CD8-positive, alpha-beta memory T cell (primary cell): ENCODE measurements at regions not wholly inside any gene's neighbourhood (a gene's known extent, or its start where the extent isn't known, plus 50 kb on each side); places are given as distances from the start of the nearest gene placed in this dataset.
A peak's percentile ranks its signal among the peaks of the same experiment; 100 is the strongest.

Experiments
- CTCF ChIA-PET: fragments of 350-600 bp; sonication (Branson Sonifier 250); formaldehyde crosslinking; loops from one replicate; lab custom pipeline; 2021; ENCODE audit warnings: antibody characterized with exemption; lab: Charles Lee
- POLR2A ChIA-PET: fragments of 350-600 bp; sonication (Branson Sonifier 250); formaldehyde crosslinking; loops from one replicate; lab custom pipeline; 2021; ENCODE audit warnings: antibody characterized with exemption; lab: Charles Lee
- DNase-seq, 5 donors: peaks; one replicate each; pipeline versions ENCODE4 v3.0.0 to v3.0.0-alpha.2; 2020 to 2022; ENCODE audit warnings: mixed read lengths in 1 of 5
- H3K27ac ChIP-seq: one replicate; pipeline ENCODE4 v1.7.0; 2013; ENCODE audit warnings: low read depth, mild to moderate bottlenecking, low read length, moderate library complexity
- H3K27me3 ChIP-seq: 2 replicates; pipeline ENCODE4 v1.7.0; 2013; ENCODE audit warnings: low read length, mild to moderate bottlenecking; ENCODE audit not compliant: insufficient read depth, poor library complexity, severe bottlenecking
- H3K36me3 ChIP-seq: 2 replicates; pipeline ENCODE4 v1.7.0; 2013; ENCODE audit warnings: mild to moderate bottlenecking, low read length, moderate library complexity; ENCODE audit not compliant: insufficient read depth
- H3K4me1 ChIP-seq: 2 replicates; pipeline ENCODE4 v1.7.0; 2013; ENCODE audit warnings: mild to moderate bottlenecking, low read length, moderate library complexity; ENCODE audit not compliant: insufficient read depth
- H3K4me3 ChIP-seq: 2 replicates; pipeline ENCODE4 v1.7.0; 2013; ENCODE audit warnings: mild to moderate bottlenecking, low read length
- H3K9me3 ChIP-seq: 2 replicates; pipeline ENCODE4 v1.7.0; 2013; ENCODE audit warnings: mild to moderate bottlenecking, low read length
- H3K27ac Mint-ChIP-seq, 8 donors: one replicate each; pipeline ENCODE4 v1.8.0; 2020 to 2021; ENCODE audit warnings: mixed read lengths in 8 of 8, mild to moderate bottlenecking in 6 of 8, inconsistent platforms in 3 of 8, moderate library complexity in 3 of 8
- H3K27me3 Mint-ChIP-seq, 2 donors: one replicate each; pipeline ENCODE4 v1.8.0; 2020 to 2021; ENCODE audit warnings: mixed read lengths in 2 of 2, mild to moderate bottlenecking in 1 of 2, moderate library complexity in 1 of 2
- H3K36me3 Mint-ChIP-seq, 3 donors: one replicate each; pipeline ENCODE4 v1.8.0; 2020 to 2021; ENCODE audit warnings: mixed read lengths in 3 of 3, inconsistent platforms in 1 of 3, mild to moderate bottlenecking in 1 of 3
- H3K4me1 Mint-ChIP-seq, 3 donors: one replicate each; pipeline ENCODE4 v1.8.0; 2020 to 2021; ENCODE audit warnings: mixed read lengths in 3 of 3, inconsistent platforms in 1 of 3, mild to moderate bottlenecking in 1 of 3
- H3K4me3 Mint-ChIP-seq, 7 donors: one replicate each; pipeline ENCODE4 v1.8.0; 2020 to 2021; ENCODE audit warnings: mixed read lengths in 7 of 7, mild to moderate bottlenecking in 6 of 7, moderate library complexity in 4 of 7, inconsistent platforms in 2 of 7
- H3K9me3 Mint-ChIP-seq, 5 donors: one replicate each; pipeline ENCODE4 v1.8.0; 2020 to 2022; ENCODE audit warnings: mixed read lengths in 5 of 5, mild to moderate bottlenecking in 3 of 5, moderate library complexity in 2 of 5, inconsistent platforms in 1 of 5

GRCh38 chrX:76228499-76228898, 55.6 kb downstream of the PBDC1 start:
- Histone ChIP-seq H3K27ac (no peak overlapping the region), H3K4me1 (no peaks in the 10 kb centered on the region), H3K9me3 (no peaks in the 10 kb centered on the region), H3K36me3 (no peaks in the 10 kb centered on the region), H3K27me3 (no peaks in the 10 kb centered on the region), H3K4me3 (no peak overlapping the region)
- H3K27me3 Mint-ChIP-seq: peaks cover 4% of the 10 kb centered on the region in 2 donors
- H3K9me3 Mint-ChIP-seq: peaks cover 0 to 5% (median 4%) of the 10 kb centered on the region in 5 donors
- CTCF ChIA-PET: no interaction called here
- no peak for DNase-seq
- H3K4me1 Mint-ChIP-seq: no peaks in the 10 kb centered on the region
- peaks cover 0 to 2% (median 0%) of the 10 kb centered on the region in 3 donors for H3K36me3 Mint-ChIP-seq
- no peak overlapping the region for H3K27ac Mint-ChIP-seq
- no peak overlapping the region for H3K4me3 Mint-ChIP-seq
- POLR2A ChIA-PET: no interaction called here

GRCh38 chrX:76248901-76249300, 76.0 kb downstream of the PBDC1 start:
- Histone ChIP-seq H3K27ac (no peak overlapping the region), H3K4me1 (no peaks in the 10 kb centered on the region), H3K27me3 (no peaks in the 10 kb centered on the region), H3K4me3 (no peak overlapping the region), H3K9me3 (no peaks in the 10 kb centered on the region), H3K36me3 (no peaks in the 10 kb centered on the region)
- ChIA-PET CTCF (no interaction called here), POLR2A (no interaction called here)
- Mint-ChIP-seq H3K9me3 (no peaks in the 10 kb centered on the region), H3K4me3 (no peak overlapping the region), H3K27me3 (peaks cover 0 to 4% of the 10 kb centered on the region in 2 donors), H3K36me3 (no peaks in the 10 kb centered on the region), H3K4me1 (no peaks in the 10 kb centered on the region), H3K27ac (peak overlapping the region in 1 of 8 donors; percentile 20)
- no peak for DNase-seq

- no peaks in the 10 kb centered on the region for H3K4me1 Mint-ChIP-seq
- H3K4me1 ChIP-seq: no peaks in the 10 kb centered on the region
- no peak overlapping the region for H3K27ac ChIP-seq
- no peak overlapping the region for H3K4me3 ChIP-seq
- peak overlapping the region in 1 of 7 donors; percentile 29 for H3K4me3 Mint-ChIP-seq
- ChIA-PET CTCF (interaction anchor here (1.1 to 1.3 kb wide), 2 partner anchors 82 to 100 kb away, joined by 4 to 5 read pairs; no protein-coding TSS in a partner anchor), POLR2A (no interaction called here)
- no peaks in the 10 kb centered on the region for H3K36me3 ChIP-seq
- peak in 4 of 5 donors; percentile 1 to 55 (median 32) for DNase-seq
- no peaks in the 10 kb centered on the region for H3K27me3 ChIP-seq
- peak overlapping the region in 1 of 8 donors; percentile 11 for H3K27ac Mint-ChIP-seq
- no peaks in the 10 kb centered on the region for H3K9me3 Mint-ChIP-seq
- no peaks in the 10 kb centered on the region for H3K9me3 ChIP-seq
- peaks cover 0 to 7% of the 10 kb centered on the region in 2 donors for H3K27me3 Mint-ChIP-seq
- H3K36me3 Mint-ChIP-seq: no peaks in the 10 kb centered on the region
Observed at GRCh38 chrX:76253432-76253831, 80.6 kb downstream of the PBDC1 start.

DNA sequence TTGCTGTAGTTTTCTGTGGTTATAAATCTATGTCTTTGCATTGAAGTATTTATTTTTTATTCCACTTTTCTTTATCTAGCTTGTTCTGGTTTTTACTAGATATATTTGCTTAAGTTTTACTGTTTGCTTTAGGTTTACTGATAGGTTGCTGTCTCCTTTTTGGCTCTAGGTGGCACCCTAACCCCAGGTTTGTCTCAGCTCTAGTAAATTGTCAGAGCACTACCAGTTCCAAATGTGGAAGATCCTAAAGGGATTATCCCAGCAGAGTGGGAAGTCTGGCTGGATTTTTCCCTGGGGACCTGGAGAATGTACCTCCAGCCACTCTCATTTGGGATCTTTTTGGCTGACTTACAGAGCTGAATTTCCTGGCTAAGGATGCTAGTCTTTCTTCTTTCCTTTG, 106.1 kb downstream of the PBDC1 start:
- Histone ChIP-seq H3K27ac (no peak overlapping the region), H3K27me3 (no peaks in the 10 kb centered on the region), H3K4me3 (no peak overlapping the region), H3K9me3 (no peaks in the 10 kb centered on the region), H3K36me3 (no peaks in the 10 kb centered on the region), H3K4me1 (no peaks in the 10 kb centered on the region)
- Mint-ChIP-seq H3K27ac (no peak overlapping the region), H3K4me3 (no peak overlapping the region), H3K36me3 (no peaks in the 10 kb centered on the region), H3K9me3 (no peaks in the 10 kb centered on the region), H3K27me3 (no peaks in the 10 kb centered on the region), H3K4me1 (no peaks in the 10 kb centered on the region)
- DNase-seq: peak; percentile 1 to 55 (median 20)
- ChIA-PET CTCF (interaction anchor here (0.7 to 1.3 kb wide), 2 partner anchors 175 to 176 kb away, joined by 3 to 6 read pairs; no protein-coding TSS in a partner anchor), POLR2A (interaction anchor here (0.7 kb wide), 1 partner anchor 176 kb away, joined by 3 read pairs; no protein-coding TSS in a partner anchor)
